ENCODE measurements at regions not wholly inside any gene's neighbourhood (a gene's known extent, or its start where the extent isn't known, plus 50 kb on each side); places are given as distances from the start of the nearest gene placed in this dataset.
A peak's percentile ranks its signal among the peaks of the same experiment; 100 is the strongest.

- Histone ChIP-seq H3K36me3 (ENCODE audit: control insufficient read depth, insufficient read depth, low read length) (no peaks in the 10 kb centered on the region), H3K27ac (ENCODE audit: extremely low read depth, low read depth, low read length) (no peak overlapping the region), H3K4me3 (no peak overlapping the region), H3K79me2 (ENCODE audit: control insufficient read depth, insufficient read depth, low read length) (no peaks in the 10 kb centered on the region), H3K4me2 (ENCODE audit: insufficient read depth, low read length) (no peak overlapping the region), H3K9ac (ENCODE audit: insufficient read depth in 1 of 2, low read depth in 2 of 2, low read length in 2 of 2) (no peak overlapping the region), H3K4me1 (replicated peaks in 1 of 2; ENCODE audit: control insufficient read depth in 2 of 2, insufficient read depth in 2 of 2, low read length in 2 of 2) (no peaks in the 10 kb centered on the region), H3K9me3 (replicated peaks; ENCODE audit: control insufficient read depth, insufficient read depth, low read depth, low read length) (no peaks in the 10 kb centered on the region), H3K27me3 (ENCODE audit: control insufficient read depth in 2 of 2, insufficient read depth in 2 of 2, low read length in 2 of 2) (no peaks in the 10 kb centered on the region), H2AFZ (ENCODE audit: low read depth, low read length) (no peak overlapping the region), H3K9me1 (ENCODE audit: control insufficient read depth, insufficient read depth, low read length) (no peaks in the 10 kb centered on the region), H4K20me1 (replicated peaks; ENCODE audit: control insufficient read depth, insufficient read depth, low read length) (no peaks in the 10 kb centered on the region)
- ChIA-PET POLR2A (no interaction called here), CTCF (ENCODE audit: low intra/inter-chr PET ratio) (no interaction called here)
- DNase-seq (ENCODE audit: extremely low read depth in 1 of 4, low spot score in 3 of 4) (no peak), FAIRE-seq (no peak), ATAC-seq (no peak)
- no TSS peak for BruUV-seq (replicated peaks)
- 100% methylated on average over 1 of the region's 2 CpGs for WGBS (ENCODE audit: insufficient coverage, low coverage, missing lambda C conversion rate)
- TF ChIP-seq ARID2 (IDR thresholded peaks at IDR 0.05) = no peak
- in situ Hi-C loops (cut with MboI) (no loop called here), intact Hi-C loops (cut with micrococcal nuclease) (no loop called here)
Measured at GRCh38 chr2:215887303-215887702, 126.0 kb downstream of the MREG start.

- 0 out of 4 replicates have a peak overlapping the region, but pooled peaks of 1 of the 2 experiments have one; percentile 35 for H3K9ac ChIP-seq (ENCODE audit: insufficient read depth in 1 of 2, low read depth in 2 of 2, low read length in 2 of 2)
- in situ Hi-C loops (cut with MboI) (no loop called here), intact Hi-C loops (cut with micrococcal nuclease) (no loop called here)
- no peak for TF ChIP-seq HMG20B (CRISPR knock-in tag; IDR thresholded peaks at IDR 0.05)
- TF ChIP-seq ZNF165 (CRISPR knock-in tag; IDR thresholded peaks at IDR 0.05; ENCODE audit: borderline replicate concordance) = no peak
- TF ChIP-seq CXXC5 (CRISPR knock-in tag; IDR thresholded peaks at IDR 0.05) = no peak
- TF ChIP-seq CREM (IDR thresholded peaks at IDR 0.05; ENCODE audit: low read depth) = no peak
- TF ChIP-seq RAD21 (CRISPR knock-in tag; conservative IDR thresholded peaks at IDR 0.05 in 1 of 2, IDR thresholded peaks at IDR 0.05 in 1 of 2) = no peak
- TF ChIP-seq NEUROD1 (IDR thresholded peaks at IDR 0.05; ENCODE audit: borderline replicate concordance, low read depth, low read length, partially characterized antibody) = no peak
- no peak for TF ChIP-seq CC2D1A (IDR thresholded peaks at IDR 0.05)
- TF ChIP-seq THRB (CRISPR knock-in tag; conservative IDR thresholded peaks at IDR 0.05) = no peak
- no peak for TF ChIP-seq ZNF512 (tag; IDR thresholded peaks at IDR 0.05)
- ChIA-PET CTCF (ENCODE audit: low intra/inter-chr PET ratio) (no interaction called here), POLR2A (interaction anchor here (0.7 kb wide), 1 partner anchor 10 kb away, joined by 3 read pairs; no protein-coding TSS in a partner anchor)
- no peaks in the 10 kb centered on the region for H4K20me1 ChIP-seq (replicated peaks; ENCODE audit: control insufficient read depth, insufficient read depth, low read length)
- DNase-seq (ENCODE audit: extremely low read depth in 1 of 4, low spot score in 3 of 4) (no peak), ATAC-seq (no peak), FAIRE-seq (no peak)
- H3K79me2 ChIP-seq (ENCODE audit: control insufficient read depth, insufficient read depth, low read length) = no peaks in the 10 kb centered on the region
- H3K27ac ChIP-seq (ENCODE audit: extremely low read depth, low read depth, low read length) = no peak overlapping the region
- no TSS peak for BruUV-seq (replicated peaks)
- H2AFZ ChIP-seq (ENCODE audit: low read depth, low read length) = no peak overlapping the region
- WGBS (ENCODE audit: insufficient coverage, low coverage, missing lambda C conversion rate) = 45% methylated on average over 7 of the region's 7 CpGs
- no peak overlapping the region for H3K4me3 ChIP-seq
- no peaks in the 10 kb centered on the region for H3K9me3 ChIP-seq (replicated peaks; ENCODE audit: control insufficient read depth, insufficient read depth, low read depth, low read length)
- no peak overlapping the region for H3K4me2 ChIP-seq (ENCODE audit: insufficient read depth, low read length)
- H3K4me1 ChIP-seq (replicated peaks in 1 of 2; ENCODE audit: control insufficient read depth in 2 of 2, insufficient read depth in 2 of 2, low read length in 2 of 2) = peaks cover 0 to 3% of the 10 kb centered on the region in 2 experiments; a peak in 2 of 5 replicates
- H3K36me3 ChIP-seq (ENCODE audit: control insufficient read depth, insufficient read depth, low read length) = no peaks in the 10 kb centered on the region
- no peaks in the 10 kb centered on the region for H3K9me1 ChIP-seq (ENCODE audit: control insufficient read depth, insufficient read depth, low read length)
- H3K27me3 ChIP-seq (ENCODE audit: control insufficient read depth in 2 of 2, insufficient read depth in 2 of 2, low read length in 2 of 2) = no peaks in the 10 kb centered on the region
Measured at GRCh38 chr2:215886022-215886421, 127.3 kb downstream of the MREG start.
